ENCODE measurements at regions not wholly inside any gene's neighbourhood (a gene's known extent, or its start where the extent isn't known, plus 50 kb on each side); places are given as distances from the start of the nearest gene placed in this dataset.
"Not testable (repeated sequence)": the region's sequence is repeated elsewhere in the genome, so short reads cannot be mapped to it uniquely, and the experiment has no call there.

- H3K4me3 ChIP-seq (ENCODE audit: low read length in 3 of 3): no peak overlapping the region
- H3K4me1 ChIP-seq (ENCODE audit: control insufficient read depth in 3 of 3, insufficient read depth in 3 of 3, low read length in 3 of 3): no peaks in the 10 kb centered on the region
- H3K27me3 ChIP-seq (ENCODE audit: control insufficient read depth in 3 of 3, insufficient read depth in 3 of 3, low read length in 3 of 3): peaks cover 0 to 4% (median 0%) of the 10 kb centered on the region in 3 donors
- no peaks in the 10 kb centered on the region for H3K36me3 ChIP-seq (ENCODE audit: control insufficient read depth in 3 of 3, insufficient read depth in 3 of 3, low read length in 3 of 3)
- no peaks in the 10 kb centered on the region for H3K9me3 ChIP-seq (ENCODE audit: control insufficient read depth in 3 of 3, low read length in 3 of 3)
- no peak overlapping the region for H3K27ac ChIP-seq (ENCODE audit: low read depth, low read length)
- H3K9ac ChIP-seq (ENCODE audit: low read depth in 1 of 3, low read length in 3 of 3): no peak overlapping the region
These were observed 51.7 kb upstream of the MYO10 start for GRCh38 chr5:16987776-16988175.

GRCh38 chr5:16990817-16991520, 54.9 kb upstream of the MYO10 start:
- H3K9ac ChIP-seq (ENCODE audit: low read depth in 1 of 3, low read length in 3 of 3); H3K4me1 ChIP-seq (ENCODE audit: control insufficient read depth in 3 of 3, insufficient read depth in 3 of 3, low read length in 3 of 3): not testable (repeated sequence)

GRCh38 chr5:16992006-16992405, 55.9 kb upstream of the MYO10 start:
- H3K4me1 ChIP-seq (ENCODE audit: control insufficient read depth in 3 of 3, insufficient read depth in 3 of 3, low read length in 3 of 3): no peaks in the 10 kb centered on the region
- no peaks in the 10 kb centered on the region for H3K36me3 ChIP-seq (ENCODE audit: control insufficient read depth in 3 of 3, insufficient read depth in 3 of 3, low read length in 3 of 3)
- no peaks in the 10 kb centered on the region for H3K9me3 ChIP-seq (ENCODE audit: control insufficient read depth in 3 of 3, low read length in 3 of 3)
- H3K27me3 ChIP-seq (ENCODE audit: control insufficient read depth in 3 of 3, insufficient read depth in 3 of 3, low read length in 3 of 3): no peaks in the 10 kb centered on the region
- H3K9ac ChIP-seq (ENCODE audit: low read depth in 1 of 3, low read length in 3 of 3): no peak overlapping the region
- no peak overlapping the region for H3K4me3 ChIP-seq (ENCODE audit: low read length in 3 of 3)
- no peak overlapping the region for H3K27ac ChIP-seq (ENCODE audit: low read depth, low read length)

More at GRCh38 chr5:16990817-16991520, 54.9 kb upstream of the MYO10 start:
- H3K36me3 ChIP-seq (ENCODE audit: control insufficient read depth in 3 of 3, insufficient read depth in 3 of 3, low read length in 3 of 3); H3K27ac ChIP-seq (ENCODE audit: low read depth, low read length); H3K9me3 ChIP-seq (ENCODE audit: control insufficient read depth in 3 of 3, low read length in 3 of 3); H3K27me3 ChIP-seq (ENCODE audit: control insufficient read depth in 3 of 3, insufficient read depth in 3 of 3, low read length in 3 of 3); H3K4me3 ChIP-seq (ENCODE audit: low read length in 3 of 3): not testable (repeated sequence)

GRCh38 chr5:16992444-16992843, 56.4 kb upstream of the MYO10 start:
- Histone ChIP-seq H3K4me1 (ENCODE audit: control insufficient read depth in 3 of 3, insufficient read depth in 3 of 3, low read length in 3 of 3) (no peaks in the 10 kb centered on the region), H3K4me3 (ENCODE audit: low read length in 3 of 3) (no peak overlapping the region), H3K9me3 (ENCODE audit: control insufficient read depth in 3 of 3, low read length in 3 of 3) (no peaks in the 10 kb centered on the region), H3K9ac (ENCODE audit: low read depth in 1 of 3, low read length in 3 of 3) (no peak overlapping the region), H3K27ac (ENCODE audit: low read depth, low read length) (no peak overlapping the region), H3K27me3 (ENCODE audit: control insufficient read depth in 3 of 3, insufficient read depth in 3 of 3, low read length in 3 of 3) (no peaks in the 10 kb centered on the region), H3K36me3 (ENCODE audit: control insufficient read depth in 3 of 3, insufficient read depth in 3 of 3, low read length in 3 of 3) (no peaks in the 10 kb centered on the region)

- Histone ChIP-seq H3K27me3 (ENCODE audit: control insufficient read depth in 3 of 3, insufficient read depth in 3 of 3, low read length in 3 of 3) (no peaks in the 10 kb centered on the region), H3K27ac (ENCODE audit: low read depth, low read length) (no peak overlapping the region), H3K36me3 (ENCODE audit: control insufficient read depth in 3 of 3, insufficient read depth in 3 of 3, low read length in 3 of 3) (no peaks in the 10 kb centered on the region), H3K4me3 (ENCODE audit: low read length in 3 of 3) (no peak overlapping the region), H3K9me3 (ENCODE audit: control insufficient read depth in 3 of 3, low read length in 3 of 3) (no peaks in the 10 kb centered on the region), H3K4me1 (ENCODE audit: control insufficient read depth in 3 of 3, insufficient read depth in 3 of 3, low read length in 3 of 3) (no peaks in the 10 kb centered on the region), H3K9ac (ENCODE audit: low read depth in 1 of 3, low read length in 3 of 3) (no peak overlapping the region)
These were observed 58.5 kb upstream of the MYO10 start for GRCh38 chr5:16994565-16994964.

GRCh38 chr5:16995372-16995771, 59.3 kb upstream of the MYO10 start:
- Histone ChIP-seq H3K4me3 (ENCODE audit: low read length in 3 of 3) (no peak overlapping the region), H3K9ac (ENCODE audit: low read depth in 1 of 3, low read length in 3 of 3) (no peak overlapping the region), H3K36me3 (ENCODE audit: control insufficient read depth in 3 of 3, insufficient read depth in 3 of 3, low read length in 3 of 3) (no peaks in the 10 kb centered on the region), H3K9me3 (ENCODE audit: control insufficient read depth in 3 of 3, low read length in 3 of 3) (no peaks in the 10 kb centered on the region), H3K4me1 (ENCODE audit: control insufficient read depth in 3 of 3, insufficient read depth in 3 of 3, low read length in 3 of 3) (peaks cover 0 to 3% (median 0%) of the 10 kb centered on the region in 3 donors), H3K27me3 (ENCODE audit: control insufficient read depth in 3 of 3, insufficient read depth in 3 of 3, low read length in 3 of 3) (no peaks in the 10 kb centered on the region), H3K27ac (ENCODE audit: low read depth, low read length) (no peak overlapping the region)

GRCh38 chr5:17000291-17000939, 64.3 kb upstream of the MYO10 start:
- Histone ChIP-seq H3K9ac (ENCODE audit: low read depth in 1 of 3, low read length in 3 of 3) (no peak overlapping the region), H3K36me3 (ENCODE audit: control insufficient read depth in 3 of 3, insufficient read depth in 3 of 3, low read length in 3 of 3) (no peaks in the 10 kb centered on the region), H3K4me3 (ENCODE audit: low read length in 3 of 3) (no peak overlapping the region), H3K27me3 (ENCODE audit: control insufficient read depth in 3 of 3, insufficient read depth in 3 of 3, low read length in 3 of 3) (no peaks in the 10 kb centered on the region), H3K27ac (ENCODE audit: low read depth, low read length) (peak overlapping the region; percentile 34), H3K9me3 (ENCODE audit: control insufficient read depth in 3 of 3, low read length in 3 of 3) (no peaks in the 10 kb centered on the region), H3K4me1 (ENCODE audit: control insufficient read depth in 3 of 3, insufficient read depth in 3 of 3, low read length in 3 of 3) (peaks cover 6 to 14% (median 10%) of the 10 kb centered on the region in 3 donors)

- Histone ChIP-seq H3K27me3 (ENCODE audit: control insufficient read depth in 3 of 3, insufficient read depth in 3 of 3, low read length in 3 of 3) (no peaks in the 10 kb centered on the region), H3K9me3 (ENCODE audit: control insufficient read depth in 3 of 3, low read length in 3 of 3) (no peaks in the 10 kb centered on the region), H3K9ac (ENCODE audit: low read depth in 1 of 3, low read length in 3 of 3) (no peak overlapping the region), H3K4me1 (ENCODE audit: control insufficient read depth in 3 of 3, insufficient read depth in 3 of 3, low read length in 3 of 3) (peaks cover 6 to 14% (median 10%) of the 10 kb centered on the region in 3 donors), H3K4me3 (ENCODE audit: low read length in 3 of 3) (no peak overlapping the region), H3K36me3 (ENCODE audit: control insufficient read depth in 3 of 3, insufficient read depth in 3 of 3, low read length in 3 of 3) (no peaks in the 10 kb centered on the region), H3K27ac (ENCODE audit: low read depth, low read length) (no peak overlapping the region)
These were observed 65.3 kb upstream of the MYO10 start for GRCh38 chr5:17001428-17001827.

GRCh38 chr5:17004441-17005106, 68.5 kb upstream of the MYO10 start:
- Histone ChIP-seq H3K9ac (ENCODE audit: low read depth in 1 of 3, low read length in 3 of 3) (peak overlapping the region; percentile 42 to 75 (median 44)), H3K4me1 (ENCODE audit: control insufficient read depth in 3 of 3, insufficient read depth in 3 of 3, low read length in 3 of 3) (peaks cover 6 to 14% (median 10%) of the 10 kb centered on the region in 3 donors), H3K36me3 (ENCODE audit: control insufficient read depth in 3 of 3, insufficient read depth in 3 of 3, low read length in 3 of 3) (no peaks in the 10 kb centered on the region), H3K27ac (ENCODE audit: low read depth, low read length) (peak overlapping the region; percentile 86), H3K4me3 (ENCODE audit: low read length in 3 of 3) (peak overlapping the region; percentile 11 to 50 (median 40)), H3K9me3 (ENCODE audit: control insufficient read depth in 3 of 3, low read length in 3 of 3) (no peaks in the 10 kb centered on the region), H3K27me3 (ENCODE audit: control insufficient read depth in 3 of 3, insufficient read depth in 3 of 3, low read length in 3 of 3) (no peaks in the 10 kb centered on the region)
